Activated naive CD4-positive, alpha-beta T cell treated with anti-CD3 and anti-CD28 coated beads for 36 hours (primary cell): ENCODE measurements at regions not wholly inside any gene's neighbourhood (a gene's known extent, or its start where the extent isn't known, plus 50 kb on each side); places are given as distances from the start of the nearest gene placed in this dataset.

Experiments used
- CTCF ChIA-PET: fragments of 350-600 bp; sonication (Branson Sonifier 250); formaldehyde crosslinking; loops from one replicate; lab custom pipeline; 2021; ENCODE audit warnings: antibody characterized with exemption; lab: Charles Lee
- DNase-seq: peaks from one replicate; pipeline ENCODE4 v3.0.0-alpha.2; 2020
- H3K27ac Mint-ChIP-seq: one replicate; pipeline ENCODE4 v1.8.0; 2021; ENCODE audit warnings: mild to moderate bottlenecking, mixed read lengths
- H3K27me3 Mint-ChIP-seq: one replicate; pipeline ENCODE4 v1.8.0; 2021; ENCODE audit warnings: low read depth, mixed read lengths
- H3K36me3 Mint-ChIP-seq: one replicate; pipeline ENCODE4 v1.8.0; 2021; ENCODE audit warnings: low read depth, mixed read lengths
- H3K4me1 Mint-ChIP-seq: one replicate; pipeline ENCODE4 v1.8.0; 2021; ENCODE audit warnings: low read depth, mixed read lengths
- H3K4me3 Mint-ChIP-seq: one replicate; pipeline ENCODE4 v1.8.0; 2021; ENCODE audit warnings: mild to moderate bottlenecking, moderate library complexity, mixed read lengths
- H3K9me3 Mint-ChIP-seq: one replicate; pipeline ENCODE4 v1.8.0; 2021; ENCODE audit warnings: mixed read lengths
- intact Hi-C: fragments of 100-400 bp; cut with micrococcal nuclease; formaldehyde crosslinking; loops from one replicate; pipeline ENCODE4 v1.15.1; 2023

GRCh38 chr13:105364191-105364590 is 1171.3 kb downstream of the EFNB2 start:
- no peak overlapping the region for H3K4me3 Mint-ChIP-seq
- H3K9me3 Mint-ChIP-seq: no peaks in the 10 kb centered on the region
- H3K27ac Mint-ChIP-seq: no peak overlapping the region
- intact Hi-C loops: no loop called here
- DNase-seq: no peak
- CTCF ChIA-PET: no interaction called here
- H3K36me3 Mint-ChIP-seq: no peaks in the 10 kb centered on the region
- no peaks in the 10 kb centered on the region for H3K4me1 Mint-ChIP-seq
- H3K27me3 Mint-ChIP-seq: peaks cover 3% of the 10 kb centered on the region

GRCh38 chr13:105363261-105364190 is 1171.9 kb downstream of the EFNB2 start:
- CTCF ChIA-PET: interaction anchor here (0.6 kb wide), 1 partner anchor 14 kb away, joined by 3 read pairs; no protein-coding TSS in a partner anchor
- Mint-ChIP-seq H3K36me3 (no peaks in the 10 kb centered on the region), H3K9me3 (no peaks in the 10 kb centered on the region), H3K27ac (no peak overlapping the region), H3K4me1 (no peaks in the 10 kb centered on the region), H3K4me3 (no peak overlapping the region), H3K27me3 (no peaks in the 10 kb centered on the region)
- intact Hi-C loops: no loop called here
- DNase-seq: no peak

DNA sequence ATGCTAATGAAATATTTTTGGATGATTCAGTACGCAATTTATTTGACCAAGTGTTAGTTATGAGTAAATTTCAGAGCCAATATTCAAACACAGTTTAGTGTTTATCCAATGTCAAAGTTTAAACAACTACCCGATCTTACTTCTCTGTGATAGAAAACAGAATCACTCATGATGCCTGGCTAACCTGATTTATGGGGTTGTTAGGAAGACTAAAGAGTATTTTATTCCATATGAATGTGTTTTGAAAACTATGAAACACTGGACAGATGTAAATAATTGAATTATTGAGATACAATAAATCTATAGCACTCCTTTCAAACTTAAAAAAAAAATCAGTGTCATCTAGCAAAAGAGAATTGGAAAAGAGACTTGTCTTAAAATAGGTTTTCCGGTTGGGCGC is 1181.8 kb downstream of the EFNB2 start:
- H3K4me1 Mint-ChIP-seq: no peaks in the 10 kb centered on the region
- CTCF ChIA-PET: no interaction called here
- DNase-seq: no peak
- no peaks in the 10 kb centered on the region for H3K9me3 Mint-ChIP-seq
- intact Hi-C loops: no loop called here
- H3K36me3 Mint-ChIP-seq: no peaks in the 10 kb centered on the region
- no peaks in the 10 kb centered on the region for H3K27me3 Mint-ChIP-seq
- H3K4me3 Mint-ChIP-seq: no peak overlapping the region
- no peak overlapping the region for H3K27ac Mint-ChIP-seq

DNA sequence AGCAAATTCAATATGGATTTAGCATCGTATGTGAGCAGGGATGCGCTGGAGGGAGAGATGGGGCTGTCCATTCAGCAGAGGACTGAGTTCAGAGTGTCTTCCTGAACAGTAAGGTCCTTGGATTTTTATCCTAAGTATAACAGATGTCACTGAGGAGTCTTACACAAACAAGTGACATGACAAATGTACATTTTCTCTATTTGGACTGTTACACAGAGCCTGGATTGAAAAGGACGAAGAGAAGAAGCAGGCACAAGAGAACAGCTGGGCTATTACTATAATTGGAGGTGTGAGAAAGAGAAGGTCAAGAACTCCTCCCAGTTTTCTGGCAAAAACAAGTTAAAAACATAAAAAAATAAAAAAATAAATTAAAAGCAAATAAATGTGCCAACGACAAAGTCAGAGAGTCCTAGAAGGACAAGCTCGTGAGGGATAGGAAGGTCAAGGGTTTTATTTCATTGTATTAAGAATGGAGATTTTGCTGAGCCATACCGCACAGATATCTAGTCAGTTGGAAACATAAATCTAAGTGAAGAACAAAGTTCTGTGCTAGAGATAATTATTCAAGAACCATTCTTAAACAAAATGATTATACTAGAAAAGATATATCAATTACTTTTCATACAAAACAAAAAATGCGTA is 1186.3 kb downstream of the EFNB2 start:
- CTCF ChIA-PET: no interaction called here
- no peak for DNase-seq
- intact Hi-C loops: no loop called here
- no peak overlapping the region for H3K4me3 Mint-ChIP-seq
- no peaks in the 10 kb centered on the region for H3K27me3 Mint-ChIP-seq
- no peaks in the 10 kb centered on the region for H3K9me3 Mint-ChIP-seq
- H3K4me1 Mint-ChIP-seq: no peaks in the 10 kb centered on the region
- no peaks in the 10 kb centered on the region for H3K36me3 Mint-ChIP-seq
- no peak overlapping the region for H3K27ac Mint-ChIP-seq

DNA sequence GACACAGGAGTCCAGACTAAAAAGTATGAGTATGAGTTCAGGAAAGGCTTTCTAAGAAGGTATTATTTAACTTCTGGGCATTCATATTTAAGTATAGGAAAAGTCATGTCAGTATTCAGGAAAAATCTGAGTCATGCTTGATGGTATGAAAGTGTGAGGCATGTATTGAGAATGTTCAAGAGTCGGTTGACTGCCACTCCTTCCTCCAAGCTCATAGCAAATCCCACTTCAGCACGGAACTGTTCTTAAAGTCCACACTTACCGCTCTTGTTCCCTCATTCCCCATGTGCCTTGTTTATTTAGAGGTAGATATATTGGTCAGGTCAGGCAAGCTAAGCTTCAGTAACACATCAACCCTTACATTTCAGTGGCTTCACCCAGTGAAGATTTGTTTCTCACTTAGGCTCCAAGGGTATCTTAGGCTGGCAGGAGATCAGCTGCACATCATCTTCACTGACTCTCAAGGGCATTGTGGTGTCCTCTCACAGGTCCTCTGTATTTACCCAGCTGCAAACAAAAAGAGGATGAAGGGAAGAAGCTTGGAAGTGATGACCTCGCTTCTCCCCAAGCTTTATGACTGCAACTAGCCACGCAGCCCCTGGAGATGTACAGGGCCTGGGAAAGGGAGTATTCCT is 1189.2 kb downstream of the EFNB2 start:
- intact Hi-C loops: no loop called here
- no peak overlapping the region for H3K27ac Mint-ChIP-seq

DNA sequence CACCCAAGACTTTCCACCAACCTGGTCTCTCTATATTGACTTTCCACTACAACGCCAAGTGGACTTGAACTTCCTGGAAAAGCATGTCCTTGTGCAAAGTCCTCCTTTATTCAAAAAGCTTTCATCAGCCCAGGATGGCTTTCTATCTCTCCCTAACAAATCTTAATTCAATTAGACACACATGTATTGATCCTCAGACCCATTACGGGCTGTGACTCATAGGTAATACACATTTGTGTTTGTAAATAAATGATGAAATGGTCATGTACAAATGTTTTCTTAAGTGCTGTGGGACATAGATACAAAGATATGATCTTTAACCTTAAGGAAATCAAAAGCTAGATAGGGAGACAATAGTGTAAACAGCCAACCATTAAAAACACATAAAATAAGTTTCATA is 1189.7 kb downstream of the EFNB2 start:
- CTCF ChIA-PET: no interaction called here
- intact Hi-C loops: no loop called here
- no peaks in the 10 kb centered on the region for H3K9me3 Mint-ChIP-seq
- no peak for DNase-seq
- H3K27me3 Mint-ChIP-seq: no peaks in the 10 kb centered on the region
- H3K4me3 Mint-ChIP-seq: no peak overlapping the region
- no peak overlapping the region for H3K27ac Mint-ChIP-seq
- no peaks in the 10 kb centered on the region for H3K36me3 Mint-ChIP-seq
- no peaks in the 10 kb centered on the region for H3K4me1 Mint-ChIP-seq

More for the DNA sequence above, 1189.2 kb downstream of the EFNB2 start:
- H3K9me3 Mint-ChIP-seq: no peaks in the 10 kb centered on the region
- no peak overlapping the region for H3K4me3 Mint-ChIP-seq
- H3K4me1 Mint-ChIP-seq: no peaks in the 10 kb centered on the region
- no peaks in the 10 kb centered on the region for H3K27me3 Mint-ChIP-seq
- DNase-seq: no peak
- CTCF ChIA-PET: no interaction called here
- no peaks in the 10 kb centered on the region for H3K36me3 Mint-ChIP-seq

- Mint-ChIP-seq H3K27me3 (no peaks in the 10 kb centered on the region), H3K4me3 (no peak overlapping the region), H3K9me3 (no peaks in the 10 kb centered on the region), H3K36me3 (no peaks in the 10 kb centered on the region), H3K27ac (no peak overlapping the region), H3K4me1 (no peaks in the 10 kb centered on the region)
- no peak for DNase-seq
- CTCF ChIA-PET: no interaction called here
- intact Hi-C loops: no loop called here
These were observed 1190.3 kb downstream of the EFNB2 start for GRCh38 chr13:105345131-105345530.

- intact Hi-C loops: no loop called here
These were observed 1192.2 kb downstream of the EFNB2 start for GRCh38 chr13:105343134-105343806.

GRCh38 chr13:105342281-105342820 is 1193.1 kb downstream of the EFNB2 start:
- DNase-seq: no peak
- intact Hi-C loops: no loop called here
- CTCF ChIA-PET: no interaction called here

More at GRCh38 chr13:105343134-105343806, 1192.2 kb downstream of the EFNB2 start:
- H3K36me3 Mint-ChIP-seq: no peaks in the 10 kb centered on the region
- no peaks in the 10 kb centered on the region for H3K9me3 Mint-ChIP-seq
- H3K4me3 Mint-ChIP-seq: no peak overlapping the region
- H3K27ac Mint-ChIP-seq: no peak overlapping the region
- DNase-seq: no peak
- CTCF ChIA-PET: no interaction called here
- no peaks in the 10 kb centered on the region for H3K4me1 Mint-ChIP-seq
- peaks cover 3% of the 10 kb centered on the region for H3K27me3 Mint-ChIP-seq

GRCh38 chr13:105341758-105342157 is 1193.7 kb downstream of the EFNB2 start:
- CTCF ChIA-PET: no interaction called here
- Mint-ChIP-seq H3K36me3 (no peaks in the 10 kb centered on the region), H3K4me1 (no peaks in the 10 kb centered on the region), H3K4me3 (no peak overlapping the region), H3K27ac (no peak overlapping the region), H3K27me3 (peaks cover 3% of the 10 kb centered on the region), H3K9me3 (no peaks in the 10 kb centered on the region)
- no peak for DNase-seq
- intact Hi-C loops: no loop called here

More at GRCh38 chr13:105342281-105342820, 1193.1 kb downstream of the EFNB2 start:
- Mint-ChIP-seq H3K27ac (no peak overlapping the region), H3K9me3 (no peaks in the 10 kb centered on the region), H3K36me3 (no peaks in the 10 kb centered on the region), H3K4me3 (no peak overlapping the region), H3K4me1 (no peaks in the 10 kb centered on the region), H3K27me3 (peaks cover 3% of the 10 kb centered on the region)

DNA sequence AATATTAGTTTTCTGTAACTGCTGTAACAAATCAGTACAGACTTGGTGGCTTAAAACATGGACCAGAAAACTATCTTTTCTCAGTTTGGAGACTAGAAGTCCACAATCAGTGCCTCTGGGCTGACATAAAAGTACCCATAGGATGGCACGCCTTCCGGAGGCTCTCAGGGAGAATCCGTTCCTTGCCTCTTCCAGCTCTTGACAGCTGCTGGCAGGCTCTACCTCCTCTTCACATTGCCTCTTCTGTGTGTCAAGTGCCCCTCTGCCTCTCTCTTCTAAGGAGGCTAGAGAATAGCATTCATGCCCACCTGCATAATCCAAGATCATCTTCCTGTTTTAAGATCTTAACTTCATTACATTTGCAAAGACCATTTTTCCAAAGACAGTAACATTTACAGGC is 1194.2 kb downstream of the EFNB2 start:
- Mint-ChIP-seq H3K27ac (no peak overlapping the region), H3K4me3 (no peak overlapping the region), H3K27me3 (peaks cover 3% of the 10 kb centered on the region), H3K4me1 (no peaks in the 10 kb centered on the region), H3K9me3 (no peaks in the 10 kb centered on the region), H3K36me3 (no peaks in the 10 kb centered on the region)
- intact Hi-C loops: no loop called here
- DNase-seq: no peak
- CTCF ChIA-PET: no interaction called here

GRCh38 chr13:105340061-105340606 is 1195.3 kb downstream of the EFNB2 start:
- Mint-ChIP-seq H3K36me3 (no peaks in the 10 kb centered on the region), H3K4me3 (no peak overlapping the region), H3K9me3 (no peaks in the 10 kb centered on the region), H3K4me1 (no peaks in the 10 kb centered on the region), H3K27ac (no peak overlapping the region), H3K27me3 (peaks cover 3% of the 10 kb centered on the region)
- CTCF ChIA-PET: no interaction called here
- intact Hi-C loops: no loop called here
- DNase-seq: no peak
